GM23248 (cell line): ENCODE measurements at regions not wholly inside any gene's neighbourhood (a gene's known extent, or its start where the extent isn't known, plus 50 kb on each side); places are given as distances from the start of the nearest gene placed in this dataset.

Source experiments
- DNase-seq: peaks from one replicate; pipeline ENCODE4 v3.0.0-alpha.2; 2015
- H2AFZ ChIP-seq: fragments of 200-600 bp; sonication (generic); 2 replicates; pipeline ENCODE4 v1.6.1; 2016; ENCODE audit warnings: antibody characterized with exemption
- H3F3A ChIP-seq: fragments of 200-600 bp; sonication (generic); 2 replicates; pipeline ENCODE4 v1.6.1; 2016; ENCODE audit warnings: mild to moderate bottlenecking, antibody characterized with exemption, mixed run types; ENCODE audit not compliant: insufficient read depth
- H3K27ac ChIP-seq: fragments of 200-600 bp; sonication (generic); 2 replicates; pipeline ENCODE4 v1.5.1; 2016; ENCODE audit warnings: mild to moderate bottlenecking
- H3K27me3 ChIP-seq: fragments of 200-600 bp; sonication (generic); replicated peaks from 2 replicates; pipeline ENCODE4 v1.6.1; 2016; ENCODE audit warnings: mild to moderate bottlenecking; ENCODE audit not compliant: insufficient read depth
- H3K36me3 ChIP-seq: fragments of 200-600 bp; sonication (generic); 2 replicates; pipeline ENCODE4 v1.6.1; 2016; ENCODE audit warnings: low read depth, mild to moderate bottlenecking
- H3K4me1 ChIP-seq: fragments of 200-600 bp; sonication (generic); 2 replicates; pipeline ENCODE4 v1.6.1; 2016; ENCODE audit warnings: mild to moderate bottlenecking; ENCODE audit not compliant: insufficient read depth
- H3K4me2 ChIP-seq: fragments of 200-600 bp; sonication (generic); one replicate; pipeline ENCODE4 v1.6.1; 2016; ENCODE audit warnings: mild to moderate bottlenecking; ENCODE audit not compliant: unreplicated experiment
- H3K4me3 ChIP-seq: fragments of 200-600 bp; sonication (generic); 2 replicates; pipeline ENCODE4 v1.5.1; 2016; ENCODE audit warnings: mild to moderate bottlenecking
- H3K79me2 ChIP-seq: fragments of 200-600 bp; sonication (generic); 2 replicates; pipeline ENCODE4 v1.6.1; 2016; ENCODE audit warnings: mild to moderate bottlenecking; ENCODE audit not compliant: insufficient read depth
- H3K9ac ChIP-seq: fragments of 200-600 bp; sonication (generic); 2 replicates; pipeline ENCODE4 v1.6.1; 2016; ENCODE audit warnings: mild to moderate bottlenecking
- H3K9me2 ChIP-seq: fragments of 200-600 bp; sonication (generic); 2 replicates; pipeline ENCODE4 v1.6.1; 2016; ENCODE audit warnings: mixed run types, mild to moderate bottlenecking, moderate library complexity; ENCODE audit not compliant: insufficient read depth
- H3K9me3 ChIP-seq: fragments of 200-600 bp; sonication (generic); one replicate; pipeline ENCODE4 v1.6.1; 2017; ENCODE audit warnings: low read depth
- H4K20me1 ChIP-seq: fragments of 200-600 bp; sonication (generic); 2 replicates; pipeline ENCODE4 v1.6.0; 2016; ENCODE audit not compliant: insufficient read depth
- EZH2 ChIP-seq: fragments of 200-600 bp; sonication (generic); IDR thresholded peaks from 2 replicates; pipeline ENCODE4 v1.6.1; 2018; ENCODE audit warnings: antibody characterized with exemption, mild to moderate bottlenecking; ENCODE audit not compliant: insufficient read depth, poor library complexity, severe bottlenecking
- EZH2phosphoT487 ChIP-seq: fragments of 200-600 bp; sonication (generic); IDR thresholded peaks from 2 replicates; pipeline ENCODE4 v1.6.1; 2018; ENCODE audit warnings: antibody characterized with exemption, moderate library complexity, mild to moderate bottlenecking, low read depth; ENCODE audit not compliant: insufficient read depth
- WGBS, 2 experiments: methylation state at CpG; one replicate each; pipeline ENCODE4 v1.1.6; 2015 to 2017; ENCODE audit warnings: low lambda C conversion rate in 2 of 2, low coverage in 1 of 2; ENCODE audit errors: missing lambda C conversion rate in 2 of 2; 5-methylcytosine and 5-hydroxymethylcytosine counted together
- in situ Hi-C: fragments of 300-500 bp; cut with MboI; formaldehyde crosslinking; loops from 2 replicates; pipeline ENCODE4 v1.15.0; 2020

- in situ Hi-C loops, result loop anchor here (10.0 to 25.0 kb wide), 2 partner anchors 278 to 441 kb away; no protein-coding TSS in a partner anchor
- no peak for TF ChIP-seq EZH2phosphoT487
- no peak for TF ChIP-seq EZH2
- no peaks in the 10 kb centered on the region for H3K4me1 ChIP-seq
- DNase-seq, result no peak
- no peak overlapping the region for H3K9ac ChIP-seq
- H3K79me2 ChIP-seq, result no peaks in the 10 kb centered on the region
- no peak overlapping the region for H3K27ac ChIP-seq
- H3F3A ChIP-seq, result no peaks in the 10 kb centered on the region
- no peaks in the 10 kb centered on the region for H3K36me3 ChIP-seq
- H3K9me3 ChIP-seq, result no peaks in the 10 kb centered on the region
- peaks cover 7% of the 10 kb centered on the region; the same call in 1 of the 2 replicates for H3K27me3 ChIP-seq
- no peaks in the 10 kb centered on the region for H4K20me1 ChIP-seq
- no peaks in the 10 kb centered on the region for H3K9me2 ChIP-seq
- H3K4me3 ChIP-seq, result no peak overlapping the region
- no peak overlapping the region for H3K4me2 ChIP-seq
- WGBS, 2 experiments, result 45 to 49% methylated on average over 6 of the region's 6 CpGs
- H2AFZ ChIP-seq, result no peak overlapping the region
These were observed 109.5 kb upstream of the CARD11 start for GRCh38 chr7:3153118-3153517.

- H2AFZ ChIP-seq, result no peak overlapping the region
- H3K4me3 ChIP-seq, result no peak overlapping the region
- no peaks in the 10 kb centered on the region for H3K9me3 ChIP-seq
- no peak for DNase-seq
- H3F3A ChIP-seq, result no peaks in the 10 kb centered on the region
- in situ Hi-C loops, result loop anchor here (10.0 to 25.0 kb wide), 2 partner anchors 280 to 442 kb away; no protein-coding TSS in a partner anchor
- no peaks in the 10 kb centered on the region for H3K9me2 ChIP-seq
- TF ChIP-seq EZH2phosphoT487 (no peak), EZH2 (no peak)
- H3K36me3 ChIP-seq, result no peaks in the 10 kb centered on the region
- peaks cover 7% of the 10 kb centered on the region; the same call in 1 of the 2 replicates for H3K27me3 ChIP-seq
- H3K4me1 ChIP-seq, result no peaks in the 10 kb centered on the region
- no peaks in the 10 kb centered on the region for H3K79me2 ChIP-seq
- H3K9ac ChIP-seq, result no peak overlapping the region
- H4K20me1 ChIP-seq, result no peaks in the 10 kb centered on the region
- no peak overlapping the region for H3K27ac ChIP-seq
- 65 to 71% methylated on average over 5 of the region's 5 CpGs for WGBS, 2 experiments
- H3K4me2 ChIP-seq, result no peak overlapping the region
These were observed 110.7 kb upstream of the CARD11 start for GRCh38 chr7:3154317-3154716.

- H3K27ac ChIP-seq, result no peak overlapping the region
- H3K27me3 ChIP-seq, result peaks cover 7% of the 10 kb centered on the region; the same call in 1 of the 2 replicates
- WGBS, 2 experiments, result 59 to 60% methylated on average over 7 of the region's 7 CpGs
- no peaks in the 10 kb centered on the region for H4K20me1 ChIP-seq
- no peaks in the 10 kb centered on the region for H3K4me1 ChIP-seq
- no peak overlapping the region for H3K4me3 ChIP-seq
- H3K4me2 ChIP-seq, result no peak overlapping the region
- no peaks in the 10 kb centered on the region for H3K79me2 ChIP-seq
- H3K9me3 ChIP-seq, result no peaks in the 10 kb centered on the region
- no peak for TF ChIP-seq EZH2
- no peak for TF ChIP-seq EZH2phosphoT487
- DNase-seq, result peak; percentile 56
- H2AFZ ChIP-seq, result no peak overlapping the region
- no peaks in the 10 kb centered on the region for H3K9me2 ChIP-seq
- H3K9ac ChIP-seq, result no peak overlapping the region
- no peaks in the 10 kb centered on the region for H3K36me3 ChIP-seq
- H3F3A ChIP-seq, result no peaks in the 10 kb centered on the region
- in situ Hi-C loops, result loop anchor here (10.0 to 25.0 kb wide), 2 partner anchors 280 to 443 kb away; no protein-coding TSS in a partner anchor
These were observed 111.3 kb upstream of the CARD11 start for GRCh38 chr7:3154881-3155494.

DNA sequence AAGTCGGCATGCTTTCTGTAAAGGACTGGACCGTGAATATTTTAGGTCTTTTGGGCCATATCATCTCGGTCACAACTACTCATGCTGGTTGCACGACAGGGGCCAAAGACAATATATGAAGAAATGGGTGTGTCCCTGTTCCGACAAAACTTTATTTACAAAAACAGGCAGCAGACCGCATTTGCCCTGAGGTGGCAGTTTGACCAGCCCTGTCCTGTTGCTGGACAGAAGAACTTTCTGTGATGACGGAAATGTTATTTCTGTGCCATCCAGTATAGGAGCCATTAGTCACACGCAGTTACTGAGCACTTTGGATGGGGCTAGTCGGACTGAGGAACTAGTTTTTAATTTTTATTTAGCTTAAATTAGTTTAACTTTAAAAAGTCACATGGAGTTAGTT is 112.8 kb upstream of the CARD11 start:
- no peak for DNase-seq
- Histone ChIP-seq H3K36me3 (no peaks in the 10 kb centered on the region), H3K79me2 (no peaks in the 10 kb centered on the region), H3K4me3 (no peak overlapping the region), H3K4me1 (no peaks in the 10 kb centered on the region), H4K20me1 (no peaks in the 10 kb centered on the region), H3K9me2 (no peaks in the 10 kb centered on the region), H3K9ac (no peak overlapping the region), H3K27ac (no peak overlapping the region), H2AFZ (no peak overlapping the region), H3F3A (no peaks in the 10 kb centered on the region), H3K9me3 (no peaks in the 10 kb centered on the region), H3K27me3 (peaks cover 7% of the 10 kb centered on the region; the same call in 1 of the 2 replicates), H3K4me2 (no peak overlapping the region)
- no peak for TF ChIP-seq EZH2phosphoT487
- TF ChIP-seq EZH2, result no peak
- 63 to 70% methylated on average over 9 of the region's 9 CpGs for WGBS, 2 experiments
- in situ Hi-C loops, result loop anchor here (10.0 to 25.0 kb wide), 2 partner anchors 282 to 444 kb away; no protein-coding TSS in a partner anchor
